ENCODE measurements at regions not wholly inside any gene's neighbourhood (a gene's known extent, or its start where the extent isn't known, plus 50 kb on each side); places are given as distances from the start of the nearest gene placed in this dataset.
A peak's percentile ranks its signal among the peaks of the same experiment; 100 is the strongest.

DNA sequence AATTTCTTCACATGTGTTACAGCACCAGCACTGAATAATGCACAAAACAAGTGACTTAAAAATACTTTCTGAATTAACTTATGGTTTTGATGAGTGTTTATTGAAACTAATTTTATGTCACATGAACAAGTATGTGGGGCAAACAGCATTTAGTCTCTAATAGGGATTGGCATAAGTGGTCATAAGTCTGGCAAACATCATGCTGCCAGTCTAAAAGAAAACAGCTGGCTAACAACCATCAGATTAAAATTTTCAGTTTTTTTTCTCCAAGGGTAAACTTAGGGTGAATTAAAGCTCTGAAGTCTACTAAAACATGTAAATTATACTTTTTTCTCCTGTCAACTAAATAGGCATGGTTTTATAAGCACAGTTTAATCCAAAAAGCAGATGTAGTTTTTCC lies 1014.2 kb downstream of the FAT4 start:
- TF ChIP-seq, protein P1, sequence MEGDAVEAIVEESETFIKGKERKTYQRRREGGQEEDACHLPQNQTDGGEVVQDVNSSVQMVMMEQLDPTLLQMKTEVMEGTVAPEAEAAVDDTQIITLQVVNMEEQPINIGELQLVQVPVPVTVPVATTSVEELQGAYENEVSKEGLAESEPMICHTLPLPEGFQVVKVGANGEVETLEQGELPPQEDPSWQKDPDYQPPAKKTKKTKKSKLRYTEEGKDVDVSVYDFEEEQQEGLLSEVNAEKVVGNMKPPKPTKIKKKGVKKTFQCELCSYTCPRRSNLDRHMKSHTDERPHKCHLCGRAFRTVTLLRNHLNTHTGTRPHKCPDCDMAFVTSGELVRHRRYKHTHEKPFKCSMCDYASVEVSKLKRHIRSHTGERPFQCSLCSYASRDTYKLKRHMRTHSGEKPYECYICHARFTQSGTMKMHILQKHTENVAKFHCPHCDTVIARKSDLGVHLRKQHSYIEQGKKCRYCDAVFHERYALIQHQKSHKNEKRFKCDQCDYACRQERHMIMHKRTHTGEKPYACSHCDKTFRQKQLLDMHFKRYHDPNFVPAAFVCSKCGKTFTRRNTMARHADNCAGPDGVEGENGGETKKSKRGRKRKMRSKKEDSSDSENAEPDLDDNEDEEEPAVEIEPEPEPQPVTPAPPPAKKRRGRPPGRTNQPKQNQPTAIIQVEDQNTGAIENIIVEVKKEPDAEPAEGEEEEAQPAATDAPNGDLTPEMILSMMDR (IDR thresholded peaks at IDR 0.05; ENCODE audit: insufficient read depth, low read depth, low read length) = no peak
- H3K4me3 ChIP-seq (ENCODE audit: low read depth, low read length) = no peak overlapping the region
- DNase-seq (ENCODE audit: low read depth) = no peak

DNA sequence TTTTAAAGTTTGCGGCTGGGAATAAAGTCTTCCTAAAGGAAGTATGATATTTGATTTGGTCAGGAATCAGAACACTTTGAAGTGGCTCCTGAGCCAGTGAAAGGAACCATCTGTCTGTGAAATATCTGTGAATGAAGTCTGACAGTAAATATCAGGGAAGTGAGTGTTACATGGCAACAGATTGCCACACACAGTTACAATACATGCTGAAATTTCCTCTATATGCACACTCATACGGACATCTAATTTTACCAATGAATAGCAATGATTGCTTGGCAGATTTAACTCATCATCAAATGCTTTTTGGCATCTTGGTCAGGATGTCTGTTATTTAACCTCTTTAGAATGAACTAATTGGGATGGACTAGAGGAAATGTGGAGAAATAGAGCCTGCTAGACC lies 1023.8 kb downstream of the FAT4 start:
- TF ChIP-seq, protein P1 (IDR thresholded peaks at IDR 0.05; ENCODE audit: insufficient read depth, low read depth, low read length) = no peak
- DNase-seq (ENCODE audit: low read depth) = no peak
- no peak overlapping the region for H3K4me3 ChIP-seq (ENCODE audit: low read depth, low read length)

DNA sequence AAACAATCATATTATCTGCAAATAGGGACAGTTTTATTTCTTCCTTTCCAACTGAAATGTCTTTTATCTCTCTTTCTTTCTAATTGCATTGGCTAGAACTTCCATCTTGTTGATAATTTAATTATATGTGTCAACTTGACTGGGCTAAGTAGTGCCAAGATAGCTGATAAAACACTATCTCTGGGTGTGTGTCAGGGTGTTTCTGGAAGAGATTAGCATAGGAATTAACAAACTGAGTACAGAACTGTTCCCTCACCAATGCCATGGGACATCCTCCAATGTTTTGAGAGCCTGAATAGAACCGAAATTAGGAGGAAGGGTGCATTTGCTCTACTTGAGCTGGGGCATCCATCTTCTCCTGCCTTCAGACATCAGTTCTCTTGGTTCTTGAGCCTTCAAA lies 1027.2 kb downstream of the FAT4 start:
- DNase-seq (ENCODE audit: low read depth) = no peak
- TF ChIP-seq, protein P1 (IDR thresholded peaks at IDR 0.05; ENCODE audit: insufficient read depth, low read depth, low read length) = no peak
- H3K4me3 ChIP-seq (ENCODE audit: low read depth, low read length) = no peak overlapping the region

DNA sequence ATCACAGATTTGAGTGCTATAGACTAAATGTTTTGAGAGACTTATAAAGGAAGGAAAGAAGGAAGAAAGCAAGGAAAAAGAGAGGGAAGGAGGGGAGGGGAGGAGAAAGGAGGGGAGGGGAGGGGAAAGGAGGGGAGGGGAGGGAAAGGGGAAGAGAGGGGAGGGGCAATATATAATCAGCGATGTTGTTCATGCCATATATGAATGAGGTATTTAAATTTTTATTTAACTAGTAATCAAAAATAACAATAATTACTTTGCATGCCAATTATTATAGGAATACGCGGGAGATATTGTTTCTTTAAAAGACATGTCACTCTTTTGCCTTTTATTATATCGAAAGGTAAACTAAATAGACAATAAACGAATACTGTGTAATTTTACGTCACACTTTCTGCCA lies 1029.7 kb downstream of the FAT4 start:
- DNase-seq (ENCODE audit: low read depth) = no peak
- TF ChIP-seq, protein P1 (IDR thresholded peaks at IDR 0.05; ENCODE audit: insufficient read depth, low read depth, low read length) = no peak
- no peak overlapping the region for H3K4me3 ChIP-seq (ENCODE audit: low read depth, low read length)

DNA sequence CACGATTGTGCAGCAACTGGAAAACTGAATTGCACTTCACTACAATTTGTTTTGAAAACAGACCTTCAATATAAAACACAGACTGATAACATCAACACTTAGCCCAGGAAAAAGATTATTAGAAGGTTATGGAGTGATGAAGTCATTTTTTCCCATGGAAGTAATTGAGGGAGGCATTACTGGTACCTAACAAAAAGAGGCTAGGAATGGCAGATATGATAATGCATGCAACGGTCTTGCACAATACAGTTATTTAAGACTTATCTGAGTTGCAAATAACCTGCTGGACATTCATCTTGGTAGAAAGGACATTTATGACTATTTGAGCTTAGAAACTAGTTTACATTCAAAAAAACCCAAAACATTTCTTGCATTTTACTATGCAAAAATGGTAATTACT lies 1031.9 kb downstream of the FAT4 start:
- TF ChIP-seq, protein P1 (IDR thresholded peaks at IDR 0.05; ENCODE audit: insufficient read depth, low read depth, low read length) = no peak
- no peak overlapping the region for H3K4me3 ChIP-seq (ENCODE audit: low read depth, low read length)
- DNase-seq (ENCODE audit: low read depth) = peak; percentile 24

DNA sequence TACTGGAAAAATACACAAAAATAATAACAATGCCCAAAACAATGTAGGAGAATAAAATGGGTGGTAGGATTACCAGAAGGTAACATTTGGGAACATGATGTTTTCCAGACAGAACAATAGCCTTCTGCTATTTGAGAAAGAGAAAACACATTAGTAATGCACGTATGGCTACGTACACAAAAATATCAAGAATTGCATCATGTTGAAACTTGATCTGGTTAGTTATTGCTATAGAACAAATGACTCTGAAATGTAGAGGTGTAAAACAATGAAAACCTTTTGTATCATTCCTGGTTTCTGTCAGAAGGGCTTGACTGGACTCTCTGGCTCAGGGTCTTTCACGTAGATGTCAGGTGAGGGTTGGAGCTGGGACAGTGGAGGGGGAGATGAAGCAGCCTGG lies 1040.0 kb downstream of the FAT4 start:
- DNase-seq (ENCODE audit: low read depth) = no peak
- TF ChIP-seq, protein P1 (IDR thresholded peaks at IDR 0.05; ENCODE audit: insufficient read depth, low read depth, low read length) = no peak
- no peak overlapping the region for H3K4me3 ChIP-seq (ENCODE audit: low read depth, low read length)

DNA sequence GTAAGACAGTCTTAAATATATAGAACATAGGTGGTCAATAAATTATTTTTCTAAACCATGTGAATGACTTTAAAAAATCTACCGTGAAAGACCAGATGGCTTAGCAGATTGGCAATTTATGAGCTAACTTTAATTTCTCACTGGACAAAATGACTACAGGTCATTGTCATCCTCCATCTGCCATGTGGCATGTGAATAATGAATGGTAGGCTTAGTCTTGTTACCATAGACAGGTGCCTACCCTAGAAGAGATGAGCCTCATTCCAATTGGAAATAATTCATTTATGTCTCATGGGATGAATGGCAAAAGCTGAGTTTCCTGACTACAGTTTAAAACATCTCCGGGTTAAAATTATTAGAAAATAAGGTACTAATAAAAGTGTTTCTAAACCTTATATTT lies 1043.3 kb downstream of the FAT4 start:
- DNase-seq (ENCODE audit: low read depth) = no peak
- TF ChIP-seq, protein P1 (IDR thresholded peaks at IDR 0.05; ENCODE audit: insufficient read depth, low read depth, low read length) = no peak
- H3K4me3 ChIP-seq (ENCODE audit: low read depth, low read length) = no peak overlapping the region

Measured in fibroblast of villous mesenchyme (primary cell).